Nephron progenitor cell (in vitro differentiated cells): ENCODE measurements at regions not wholly inside any gene's neighbourhood (a gene's known extent, or its start where the extent isn't known, plus 50 kb on each side); places are given as distances from the start of the nearest gene placed in this dataset.
"Not testable (repeated sequence)": the region's sequence is repeated elsewhere in the genome, so short reads cannot be mapped to it uniquely, and the experiment has no call there.

Experiments
- DNase-seq: peaks from one replicate; pipeline ENCODE4 v3.0.0; 2021
- H3K27ac Mint-ChIP-seq: 2 replicates; pipeline ENCODE4 v1.8.0; 2021; ENCODE audit warnings: mild to moderate bottlenecking, moderate library complexity, mixed read lengths
- H3K27me3 Mint-ChIP-seq: 2 replicates; pipeline ENCODE4 v1.8.0; 2021; ENCODE audit warnings: mild to moderate bottlenecking, low read depth, mixed read lengths; ENCODE audit not compliant: poor library complexity
- H3K36me3 Mint-ChIP-seq: 2 replicates; pipeline ENCODE4 v1.8.0; 2021; ENCODE audit warnings: low read depth, mixed read lengths
- H3K4me1 Mint-ChIP-seq: 2 replicates; pipeline ENCODE4 v1.8.0; 2021; ENCODE audit warnings: mixed read lengths
- H3K4me3 Mint-ChIP-seq: 2 replicates; pipeline ENCODE4 v1.8.0; 2021; ENCODE audit warnings: mild to moderate bottlenecking, moderate library complexity, mixed read lengths
- H3K9me3 Mint-ChIP-seq: 2 replicates; pipeline ENCODE4 v1.8.0; 2021; ENCODE audit warnings: mild to moderate bottlenecking, moderate library complexity, mixed read lengths
- TF ChIP-seq, protein P1 (sequence below): fragments of 200-600 bp; sonication (generic); IDR thresholded peaks from 2 replicates; pipeline ENCODE4 v1.5.0; 2021; ENCODE audit warnings: antibody characterized with exemption

DNA sequence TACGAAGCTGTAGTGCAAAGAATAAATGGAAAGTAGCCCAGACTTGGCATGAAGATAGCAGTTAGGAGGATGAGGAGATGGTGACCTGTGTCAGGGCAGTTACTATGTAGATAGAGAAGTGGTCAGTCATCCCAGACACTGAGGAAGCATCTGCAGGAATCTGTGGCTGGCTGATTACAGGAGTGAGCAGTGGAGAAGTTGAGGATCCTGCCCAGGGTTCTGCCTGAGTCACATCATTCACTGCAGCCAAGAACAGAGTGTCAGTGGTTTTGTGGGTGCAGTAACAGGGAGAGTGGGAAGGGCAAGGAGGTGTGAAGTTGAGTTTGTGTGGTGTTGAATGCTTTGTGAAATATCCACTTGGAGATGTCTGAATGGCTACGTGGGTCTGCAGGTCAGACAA lies 676.4 kb upstream of the NRP1 start:
- Mint-ChIP-seq H3K4me1 (peaks cover 19% of the 10 kb centered on the region), H3K36me3 (peaks cover 4% of the 10 kb centered on the region), H3K27ac (peak overlapping the region; percentile 58), H3K9me3 (peaks cover 8% of the 10 kb centered on the region), H3K27me3 (peaks cover 9% of the 10 kb centered on the region), H3K4me3 (no peak overlapping the region)
- TF ChIP-seq, protein P1, sequence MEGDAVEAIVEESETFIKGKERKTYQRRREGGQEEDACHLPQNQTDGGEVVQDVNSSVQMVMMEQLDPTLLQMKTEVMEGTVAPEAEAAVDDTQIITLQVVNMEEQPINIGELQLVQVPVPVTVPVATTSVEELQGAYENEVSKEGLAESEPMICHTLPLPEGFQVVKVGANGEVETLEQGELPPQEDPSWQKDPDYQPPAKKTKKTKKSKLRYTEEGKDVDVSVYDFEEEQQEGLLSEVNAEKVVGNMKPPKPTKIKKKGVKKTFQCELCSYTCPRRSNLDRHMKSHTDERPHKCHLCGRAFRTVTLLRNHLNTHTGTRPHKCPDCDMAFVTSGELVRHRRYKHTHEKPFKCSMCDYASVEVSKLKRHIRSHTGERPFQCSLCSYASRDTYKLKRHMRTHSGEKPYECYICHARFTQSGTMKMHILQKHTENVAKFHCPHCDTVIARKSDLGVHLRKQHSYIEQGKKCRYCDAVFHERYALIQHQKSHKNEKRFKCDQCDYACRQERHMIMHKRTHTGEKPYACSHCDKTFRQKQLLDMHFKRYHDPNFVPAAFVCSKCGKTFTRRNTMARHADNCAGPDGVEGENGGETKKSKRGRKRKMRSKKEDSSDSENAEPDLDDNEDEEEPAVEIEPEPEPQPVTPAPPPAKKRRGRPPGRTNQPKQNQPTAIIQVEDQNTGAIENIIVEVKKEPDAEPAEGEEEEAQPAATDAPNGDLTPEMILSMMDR, result no peak
- DNase-seq, result no peak

GRCh38 chr10:34010228-34010627 lies 675.8 kb upstream of the NRP1 start:
- not testable (repeated sequence) for H3K36me3 Mint-ChIP-seq, DNase-seq, H3K27me3 Mint-ChIP-seq, H3K9me3 Mint-ChIP-seq, H3K4me3 Mint-ChIP-seq
- H3K4me1 Mint-ChIP-seq, result peaks cover 17% of the 10 kb centered on the region
- H3K27ac Mint-ChIP-seq, result peak overlapping the region; percentile 27

DNA sequence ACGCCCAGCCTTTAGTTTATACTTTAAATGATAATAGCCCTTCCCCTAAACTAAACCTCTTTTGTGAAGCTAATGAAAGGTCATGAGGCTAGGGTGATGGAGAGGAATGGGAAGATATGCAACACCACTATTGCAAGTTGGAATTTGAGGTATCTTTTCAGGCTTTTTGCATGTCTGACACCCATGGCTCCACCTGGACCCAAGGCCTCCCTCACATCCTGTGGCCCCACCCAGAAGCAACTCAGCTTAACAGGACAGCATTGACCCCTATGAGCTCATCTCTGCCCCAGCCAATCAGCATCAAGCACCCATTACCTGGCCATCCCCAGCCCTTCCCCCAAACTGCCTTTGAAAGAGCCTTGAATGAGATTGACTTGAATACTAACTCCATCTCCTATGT lies 674.2 kb upstream of the NRP1 start:
- Mint-ChIP-seq H3K9me3 (peaks cover 8% of the 10 kb centered on the region), H3K4me1 (peaks cover 25% of the 10 kb centered on the region), H3K36me3 (peaks cover 4% of the 10 kb centered on the region), H3K27ac (no peak overlapping the region), H3K27me3 (peaks cover 6% of the 10 kb centered on the region), H3K4me3 (no peak overlapping the region)
- DNase-seq, result no peak
- TF ChIP-seq, protein P1, result no peak

- Mint-ChIP-seq H3K27ac (no peak overlapping the region), H3K4me1 (peaks cover 41% of the 10 kb centered on the region), H3K36me3 (no peaks in the 10 kb centered on the region), H3K27me3 (no peaks in the 10 kb centered on the region), H3K4me3 (no peak overlapping the region), H3K9me3 (peaks cover 8% of the 10 kb centered on the region)
- no peak for DNase-seq
- TF ChIP-seq, protein P1, result no peak
Observed at GRCh38 chr10:34006471-34006870, 672.0 kb upstream of the NRP1 start.

DNA sequence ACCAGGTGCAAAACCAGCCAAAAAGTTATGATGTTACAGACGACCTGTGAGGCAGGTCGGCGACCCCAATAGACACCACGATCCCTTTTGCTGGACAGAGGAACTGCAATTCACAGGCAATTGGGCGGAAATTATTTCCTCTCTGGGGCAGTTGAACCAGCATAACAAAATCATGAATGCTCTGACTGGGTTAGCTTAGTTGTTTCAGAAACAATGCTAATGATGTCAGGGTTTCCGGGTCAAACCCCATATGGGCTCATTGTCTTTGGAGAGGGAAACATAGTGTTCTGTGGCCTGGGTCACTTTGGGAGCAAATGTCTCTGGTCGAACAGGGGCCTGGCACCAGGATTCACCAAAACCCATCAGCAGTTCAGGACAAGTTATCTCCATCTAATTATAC lies 669.1 kb upstream of the NRP1 start:
- Mint-ChIP-seq H3K27me3 (no peaks in the 10 kb centered on the region), H3K4me1 (peaks cover 47% of the 10 kb centered on the region), H3K27ac (peak overlapping the region; percentile 55), H3K36me3 (no peaks in the 10 kb centered on the region), H3K9me3 (peaks cover 10% of the 10 kb centered on the region), H3K4me3 (no peak overlapping the region)
- TF ChIP-seq, protein P1, result no peak
- DNase-seq, result no peak

- Mint-ChIP-seq H3K4me1 (peaks cover 47% of the 10 kb centered on the region), H3K27ac (peak overlapping the region; percentile 95), H3K4me3 (no peak overlapping the region), H3K36me3 (no peaks in the 10 kb centered on the region), H3K9me3 (peaks cover 16% of the 10 kb centered on the region), H3K27me3 (no peaks in the 10 kb centered on the region)
- TF ChIP-seq, protein P1, result no peak
- no peak for DNase-seq
Observed at GRCh38 chr10:34002896-34003295, 668.4 kb upstream of the NRP1 start.
